Colonic mucosa (tissue), 4 donors: ENCODE measurements at regions not wholly inside any gene's neighbourhood (a gene's known extent, or its start where the extent isn't known, plus 50 kb on each side); places are given as distances from the start of the nearest gene placed in this dataset.

Experiments
- DNase-seq: peaks from one replicate; pipeline ENCODE4 v3.0.0-alpha.2; 2020
- H3K27ac ChIP-seq: fragments of 200-600 bp; one replicate; pipeline ENCODE4 v1.8.0; 2021
- H3K27me3 ChIP-seq: fragments of 200-600 bp; one replicate; pipeline ENCODE4 v1.8.0; 2021
- H3K36me3 ChIP-seq: fragments of 200-600 bp; one replicate; pipeline ENCODE4 v1.8.0; 2021
- H3K4me1 ChIP-seq: fragments of 200-600 bp; one replicate; pipeline ENCODE4 v1.8.0; 2021; ENCODE audit warnings: mild to moderate bottlenecking
- H3K4me3 ChIP-seq: fragments of 200-600 bp; one replicate; pipeline ENCODE4 v1.8.0; 2021
- H3K9ac ChIP-seq, 2 donors: one replicate each; pipeline ENCODE4 v1.7.0; 2013; ENCODE audit warnings: control low read depth in 2 of 2, low read depth in 2 of 2, low read length in 2 of 2
- H3K9me3 ChIP-seq: fragments of 200-600 bp; one replicate; pipeline ENCODE4 v1.8.0; 2021
- CTCF ChIP-seq: fragments of 200-600 bp; IDR thresholded peaks from one replicate; pipeline ENCODE4 v1.8.0; 2022; ENCODE audit warnings: antibody characterized with exemption, mild to moderate bottlenecking
- intact Hi-C: fragments of 100-400 bp; cut with DNase I; formaldehyde crosslinking; loops from one replicate; pipeline ENCODE4 v1.14.1; 2022
- donor health status: healthy.
- donor health status: DM: no; HTN: no; CAD: no.
- donor health status: DM: no; HTN: no; CAD: no.

GRCh38 chr5:62167561-62168057 lies 138.4 kb upstream of the KIF2A start:
- Histone ChIP-seq H3K27me3 (no peaks in the 10 kb centered on the region), H3K4me3 (no peak overlapping the region), H3K27ac (no peak overlapping the region), H3K9ac (no peak overlapping the region), H3K36me3 (no peaks in the 10 kb centered on the region), H3K4me1 (no peaks in the 10 kb centered on the region), H3K9me3 (no peaks in the 10 kb centered on the region)
- no peak for DNase-seq
- intact Hi-C loops = no loop called here
- no peak for TF ChIP-seq CTCF

GRCh38 chr5:62168506-62169281 lies 137.3 kb upstream of the KIF2A start:
- H3K27me3 ChIP-seq = no peaks in the 10 kb centered on the region
- no peak for DNase-seq
- no peaks in the 10 kb centered on the region for H3K9me3 ChIP-seq
- H3K9ac ChIP-seq = no peak overlapping the region
- intact Hi-C loops = no loop called here
- TF ChIP-seq CTCF = no peak
- no peaks in the 10 kb centered on the region for H3K4me1 ChIP-seq
- H3K27ac ChIP-seq = no peak overlapping the region
- H3K4me3 ChIP-seq = no peak overlapping the region
- no peaks in the 10 kb centered on the region for H3K36me3 ChIP-seq

- no peaks in the 10 kb centered on the region for H3K4me1 ChIP-seq
- no peak for DNase-seq
- no peaks in the 10 kb centered on the region for H3K27me3 ChIP-seq
- no peaks in the 10 kb centered on the region for H3K9me3 ChIP-seq
- TF ChIP-seq CTCF = no peak
- H3K36me3 ChIP-seq = no peaks in the 10 kb centered on the region
- no peak overlapping the region for H3K4me3 ChIP-seq
- intact Hi-C loops = no loop called here
- no peak overlapping the region for H3K27ac ChIP-seq
- H3K9ac ChIP-seq = no peak overlapping the region
Measured at GRCh38 chr5:62178258-62178657, 127.7 kb upstream of the KIF2A start.

GRCh38 chr5:62182802-62183201 lies 123.2 kb upstream of the KIF2A start:
- Histone ChIP-seq H3K4me1 (no peaks in the 10 kb centered on the region), H3K9me3 (no peaks in the 10 kb centered on the region), H3K4me3 (no peak overlapping the region), H3K9ac (no peak overlapping the region), H3K36me3 (no peaks in the 10 kb centered on the region), H3K27me3 (no peaks in the 10 kb centered on the region), H3K27ac (no peak overlapping the region)
- intact Hi-C loops = no loop called here
- no peak for DNase-seq
- TF ChIP-seq CTCF = no peak

GRCh38 chr5:62183727-62184126 lies 122.3 kb upstream of the KIF2A start:
- TF ChIP-seq CTCF = no peak
- intact Hi-C loops = no loop called here

More at GRCh38 chr5:62183727-62184126, 122.3 kb upstream of the KIF2A start:
- H3K27ac ChIP-seq = no peak overlapping the region
- H3K36me3 ChIP-seq = no peaks in the 10 kb centered on the region
- H3K9ac ChIP-seq = no peak overlapping the region
- H3K27me3 ChIP-seq = no peaks in the 10 kb centered on the region
- DNase-seq = no peak
- H3K4me1 ChIP-seq = no peaks in the 10 kb centered on the region
- H3K9me3 ChIP-seq = no peaks in the 10 kb centered on the region
- H3K4me3 ChIP-seq = no peak overlapping the region
